ENCODE measurements at regions not wholly inside any gene's neighbourhood (a gene's known extent, or its start where the extent isn't known, plus 50 kb on each side); places are given as distances from the start of the nearest gene placed in this dataset.

GRCh38 chr6:40904583-40905194 lies 134.3 kb downstream of the UNC5CL start:
- no peak for DNase-seq (ENCODE audit: low spot score)
- Mint-ChIP-seq H3K36me3 (no peaks in the 10 kb centered on the region), H3K4me1 (0 out of 2 replicates have a peak, but pooled peaks cover 1% of the 10 kb centered on the region), H3K9me3 (peaks cover 6% of the 10 kb centered on the region), H3K4me3 (no peak overlapping the region), H3K27me3 (ENCODE audit: low read depth) (peaks cover 71% of the 10 kb centered on the region), H3K27ac (no peak overlapping the region)
- ChIA-PET POLR2A (interaction anchor here (1.0 kb wide), 1 partner anchor 16 kb away, joined by 3 read pairs; no protein-coding TSS in a partner anchor), CTCF (interaction anchor here (1.7 kb wide), 2 partner anchors 11 to 123 kb away, joined by 4 to 6 read pairs; no protein-coding TSS in a partner anchor)
- no peak for TF ChIP-seq MYBL2 (CRISPR knock-in tag; IDR thresholded peaks at IDR 0.05)
- no peak for TF ChIP-seq SOX15 (CRISPR knock-in tag; IDR thresholded peaks at IDR 0.05)
- no peak for TF ChIP-seq ZNF512 (CRISPR knock-in tag; IDR thresholded peaks at IDR 0.05; ENCODE audit: borderline replicate concordance)
- no peak for TF ChIP-seq CREM (CRISPR knock-in tag; IDR thresholded peaks at IDR 0.05)
- no peak for TF ChIP-seq FOXK1 (CRISPR knock-in tag; IDR thresholded peaks at IDR 0.05)
- no peak for TF ChIP-seq MXD4 (CRISPR knock-in tag; IDR thresholded peaks at IDR 0.05; ENCODE audit: borderline replicate concordance)
- TF ChIP-seq ESRRA (CRISPR knock-in tag; IDR thresholded peaks at IDR 0.05; ENCODE audit: borderline replicate concordance) = no peak
- TF ChIP-seq MAX (CRISPR knock-in tag; IDR thresholded peaks at IDR 0.05) = no peak
- no peak for TF ChIP-seq CDX4 (CRISPR knock-in tag; IDR thresholded peaks at IDR 0.05; ENCODE audit: borderline replicate concordance)
- no peak for TF ChIP-seq NR2C2 (CRISPR knock-in tag; IDR thresholded peaks at IDR 0.05)
- no peak for TF ChIP-seq ATF6 (CRISPR knock-in tag; IDR thresholded peaks at IDR 0.05)
- no peak for TF ChIP-seq ZSCAN18 (CRISPR knock-in tag; IDR thresholded peaks at IDR 0.05)
- no peak for TF ChIP-seq MLX (CRISPR knock-in tag; IDR thresholded peaks at IDR 0.05)
- no peak for TF ChIP-seq AR (CRISPR knock-in tag; IDR thresholded peaks at IDR 0.05)
- TF ChIP-seq TEAD4 (CRISPR knock-in tag; IDR thresholded peaks at IDR 0.05) = no peak
- no peak for TF ChIP-seq SMAD3 (CRISPR knock-in tag; IDR thresholded peaks at IDR 0.05; ENCODE audit: borderline replicate concordance)
- TF ChIP-seq HMGXB4 (CRISPR knock-in tag; IDR thresholded peaks at IDR 0.05) = no peak
- no peak for ATAC-seq
